ENCODE measurements at regions not wholly inside any gene's neighbourhood (a gene's known extent, or its start where the extent isn't known, plus 50 kb on each side); places are given as distances from the start of the nearest gene placed in this dataset.

DNA sequence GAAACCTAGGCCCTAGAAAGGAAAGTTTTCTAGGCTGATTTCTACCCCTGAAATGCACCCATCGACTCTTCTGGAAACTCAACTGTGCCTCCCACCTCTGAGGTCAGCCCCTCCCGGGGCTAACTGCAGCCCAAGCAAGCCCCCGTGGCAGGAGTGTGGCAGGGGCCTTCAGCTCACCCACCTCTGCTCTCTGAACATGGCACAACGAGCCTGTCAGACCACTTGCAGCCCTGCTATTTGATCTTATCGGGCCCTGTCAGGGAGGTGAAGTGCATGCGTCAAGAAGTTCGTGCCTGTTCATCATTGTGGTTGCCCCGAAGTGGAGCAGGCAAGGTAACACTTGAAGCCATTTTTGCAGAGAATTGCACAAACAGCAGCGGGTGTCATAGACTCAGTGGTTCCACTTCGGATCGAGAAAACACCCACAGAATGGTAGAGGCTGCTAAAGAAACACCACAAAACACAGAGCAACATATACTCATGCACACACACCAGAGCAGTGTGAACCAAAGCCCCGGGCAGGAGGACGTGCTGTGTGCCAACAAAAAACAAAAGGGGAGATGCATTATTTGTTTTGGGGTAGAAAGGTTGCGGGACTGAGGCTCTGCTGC, 262.7 kb downstream of the ETS1 start:
- H3K4me1 ChIP-seq (ENCODE audit: insufficient read depth, low read length), result peaks cover 54% of the 10 kb centered on the region
- no peaks in the 10 kb centered on the region for H3K9me3 ChIP-seq (ENCODE audit: low read depth, low read length)
- H3K27me3 ChIP-seq (ENCODE audit: insufficient read depth, low read length), result no peaks in the 10 kb centered on the region
- H3K4me3 ChIP-seq (ENCODE audit: low read length), result no peak overlapping the region

DNA sequence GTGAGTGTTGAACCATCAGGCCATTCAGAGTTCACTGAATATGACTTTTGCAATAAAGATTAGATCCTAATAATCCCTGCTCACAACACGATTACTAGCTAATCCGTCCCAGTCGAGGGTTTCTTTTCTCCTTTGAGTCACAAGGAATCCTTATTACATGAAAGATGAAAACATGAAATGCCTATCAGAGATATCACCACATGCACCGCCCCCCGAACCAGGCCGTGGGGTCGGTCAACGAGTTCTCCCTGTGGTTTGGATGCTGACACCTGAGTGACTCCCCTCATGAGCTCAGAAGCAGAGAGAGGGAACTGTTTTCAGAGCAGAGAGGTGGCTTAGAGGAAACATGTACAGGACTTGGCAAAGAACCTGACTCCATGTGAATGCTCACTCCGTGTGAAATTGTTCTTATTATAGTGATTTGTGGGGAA, 263.3 kb downstream of the ETS1 start:
- Histone ChIP-seq H3K4me3 (ENCODE audit: low read length) (no peak overlapping the region), H3K4me1 (ENCODE audit: insufficient read depth, low read length) (peaks cover 54% of the 10 kb centered on the region), H3K9me3 (ENCODE audit: low read depth, low read length) (no peaks in the 10 kb centered on the region), H3K27me3 (ENCODE audit: insufficient read depth, low read length) (no peaks in the 10 kb centered on the region)

DNA sequence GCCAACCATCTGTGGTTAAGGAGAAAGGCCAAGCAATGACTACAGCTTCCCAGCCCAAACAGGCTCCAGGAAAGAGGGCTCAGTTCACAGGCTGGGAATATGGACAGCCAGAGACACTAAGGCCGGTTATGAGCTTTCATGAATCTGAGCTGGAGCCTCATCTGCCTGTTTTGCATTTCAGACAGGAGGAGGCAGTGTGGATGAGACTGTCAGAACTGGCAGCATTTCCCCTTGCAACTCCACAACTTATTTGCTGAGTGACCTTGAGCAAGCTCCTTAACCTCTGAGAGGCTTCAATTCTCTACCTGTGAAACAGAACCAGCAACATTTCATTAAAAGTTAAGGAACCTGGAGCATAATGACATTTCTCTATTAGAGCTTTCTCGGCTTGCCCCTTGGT, 264.0 kb downstream of the ETS1 start:
- H3K9me3 ChIP-seq (ENCODE audit: low read depth, low read length), result no peaks in the 10 kb centered on the region

DNA sequence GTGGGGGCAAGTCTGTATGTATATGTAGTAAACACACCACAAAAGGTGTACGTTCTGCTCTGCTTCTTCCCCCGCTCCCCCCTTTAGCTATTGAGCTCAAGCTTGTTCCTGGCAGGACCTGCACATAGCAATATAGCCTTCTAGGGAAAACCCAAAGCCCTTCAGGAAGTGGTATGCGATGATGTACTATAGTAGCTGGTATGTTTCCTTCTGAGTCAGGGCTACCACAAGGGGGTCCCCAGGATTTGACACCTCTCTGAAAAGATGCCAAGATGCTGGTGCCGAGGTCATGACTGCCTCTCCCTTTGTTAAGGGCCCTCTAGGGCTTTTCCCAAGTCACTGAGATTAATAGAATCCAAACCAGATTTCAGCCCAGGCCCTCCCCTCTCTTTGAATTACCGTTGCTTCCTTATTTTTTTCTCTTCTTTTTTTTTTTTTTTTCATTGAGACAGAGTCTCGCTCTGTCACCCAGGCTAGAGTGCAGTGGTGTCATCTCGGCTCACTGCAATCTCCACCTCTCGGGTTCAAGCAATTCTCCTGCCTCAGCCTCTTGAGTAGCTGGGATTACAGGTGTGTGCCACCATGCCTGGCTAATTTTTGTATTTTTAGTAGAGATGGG, 268.4 kb downstream of the ETS1 start:
- H3K4me3 ChIP-seq (ENCODE audit: low read length), result no peak overlapping the region
- H3K27me3 ChIP-seq (ENCODE audit: insufficient read depth, low read length), result no peaks in the 10 kb centered on the region
- peaks cover 20% of the 10 kb centered on the region for H3K9me3 ChIP-seq (ENCODE audit: low read depth, low read length)
- H3K4me1 ChIP-seq (ENCODE audit: insufficient read depth, low read length), result peaks cover 50% of the 10 kb centered on the region

More for the DNA sequence above, 264.0 kb downstream of the ETS1 start:
- Histone ChIP-seq H3K4me3 (ENCODE audit: low read length) (no peak overlapping the region), H3K4me1 (ENCODE audit: insufficient read depth, low read length) (peaks cover 56% of the 10 kb centered on the region), H3K27me3 (ENCODE audit: insufficient read depth, low read length) (no peaks in the 10 kb centered on the region)

DNA sequence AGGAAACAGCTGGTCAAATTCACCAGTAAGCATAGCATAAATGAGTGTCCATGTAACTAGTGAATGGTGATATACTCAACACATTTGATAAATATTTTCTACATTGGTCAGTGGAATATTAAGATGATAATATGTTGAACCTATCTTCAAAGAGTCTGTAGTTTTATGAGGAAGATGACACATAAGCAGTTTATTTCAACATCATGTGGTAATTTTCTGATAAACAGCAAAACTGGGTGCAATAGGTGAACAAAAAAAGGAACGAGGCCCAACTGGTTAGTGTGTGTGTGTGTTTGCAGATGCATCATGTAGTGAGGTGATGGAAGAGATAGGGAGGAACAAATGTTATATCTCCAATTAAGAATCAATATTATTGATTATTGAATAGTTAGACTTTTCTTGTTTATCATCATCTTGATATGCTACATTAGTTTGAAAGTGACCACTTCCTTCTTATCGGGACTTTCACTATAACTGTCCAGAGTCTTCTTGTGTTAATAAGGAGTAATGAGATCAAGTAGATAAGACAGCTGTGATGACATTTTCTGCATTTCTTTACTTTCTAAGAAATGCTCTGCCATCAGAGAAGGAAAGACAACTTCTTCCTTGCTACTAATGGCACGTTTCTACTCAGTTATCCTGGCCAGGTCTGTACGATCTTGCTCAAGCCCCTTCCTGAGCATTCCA, 270.7 kb downstream of the ETS1 start:
- H3K27me3 ChIP-seq (ENCODE audit: insufficient read depth, low read length), result no peaks in the 10 kb centered on the region
- H3K4me3 ChIP-seq (ENCODE audit: low read length), result no peak overlapping the region
- peaks cover 23% of the 10 kb centered on the region for H3K9me3 ChIP-seq (ENCODE audit: low read depth, low read length)
- peaks cover 27% of the 10 kb centered on the region for H3K4me1 ChIP-seq (ENCODE audit: insufficient read depth, low read length)

DNA sequence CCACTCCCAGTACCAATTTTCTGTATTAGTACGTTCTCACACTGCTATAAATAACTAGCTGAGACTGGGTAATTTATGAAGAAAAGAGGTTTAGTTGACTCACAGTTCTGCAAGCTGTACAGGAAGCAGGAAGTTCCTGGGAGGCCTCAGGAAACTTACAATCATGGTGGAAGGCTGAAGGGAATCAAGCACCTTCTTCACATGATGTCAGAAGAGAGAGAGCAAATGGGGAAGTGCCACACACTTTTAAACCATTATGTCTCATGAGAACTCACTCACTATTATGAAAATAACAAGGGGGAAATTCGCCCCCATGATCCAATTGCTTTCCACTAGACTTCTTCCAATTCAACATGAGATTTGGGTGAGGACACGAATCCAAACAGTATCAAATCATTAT, 271.4 kb downstream of the ETS1 start:
- H3K9me3 ChIP-seq (ENCODE audit: low read depth, low read length), result peaks cover 23% of the 10 kb centered on the region
- peaks cover 28% of the 10 kb centered on the region for H3K4me1 ChIP-seq (ENCODE audit: insufficient read depth, low read length)
- H3K4me3 ChIP-seq (ENCODE audit: low read length), result no peak overlapping the region

DNA sequence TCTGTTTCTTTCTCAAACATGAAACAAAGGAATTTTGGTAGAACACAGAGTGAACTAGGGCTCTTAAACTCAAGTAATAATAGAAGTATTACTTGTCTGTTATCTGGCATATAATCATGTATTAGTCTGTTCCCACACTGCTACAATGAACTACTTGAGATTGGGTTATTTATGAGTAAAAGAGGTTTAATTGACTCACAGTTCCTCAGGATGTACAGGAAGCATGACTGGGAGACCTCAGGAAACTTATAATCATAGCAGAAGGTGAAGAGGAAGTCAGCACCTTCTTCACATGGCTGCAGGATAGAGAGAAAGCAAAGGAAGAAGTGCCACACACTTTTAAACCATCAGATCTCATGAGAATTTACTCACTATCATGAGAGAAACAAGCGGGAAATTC, 273.4 kb downstream of the ETS1 start:
- H3K4me3 ChIP-seq (ENCODE audit: low read length), result no peak overlapping the region
- H3K9me3 ChIP-seq (ENCODE audit: low read depth, low read length), result peaks cover 23% of the 10 kb centered on the region
- no peaks in the 10 kb centered on the region for H3K27me3 ChIP-seq (ENCODE audit: insufficient read depth, low read length)
- peaks cover 34% of the 10 kb centered on the region for H3K4me1 ChIP-seq (ENCODE audit: insufficient read depth, low read length)

More for the DNA sequence above, 271.4 kb downstream of the ETS1 start:
- H3K27me3 ChIP-seq (ENCODE audit: insufficient read depth, low read length), result no peaks in the 10 kb centered on the region

DNA sequence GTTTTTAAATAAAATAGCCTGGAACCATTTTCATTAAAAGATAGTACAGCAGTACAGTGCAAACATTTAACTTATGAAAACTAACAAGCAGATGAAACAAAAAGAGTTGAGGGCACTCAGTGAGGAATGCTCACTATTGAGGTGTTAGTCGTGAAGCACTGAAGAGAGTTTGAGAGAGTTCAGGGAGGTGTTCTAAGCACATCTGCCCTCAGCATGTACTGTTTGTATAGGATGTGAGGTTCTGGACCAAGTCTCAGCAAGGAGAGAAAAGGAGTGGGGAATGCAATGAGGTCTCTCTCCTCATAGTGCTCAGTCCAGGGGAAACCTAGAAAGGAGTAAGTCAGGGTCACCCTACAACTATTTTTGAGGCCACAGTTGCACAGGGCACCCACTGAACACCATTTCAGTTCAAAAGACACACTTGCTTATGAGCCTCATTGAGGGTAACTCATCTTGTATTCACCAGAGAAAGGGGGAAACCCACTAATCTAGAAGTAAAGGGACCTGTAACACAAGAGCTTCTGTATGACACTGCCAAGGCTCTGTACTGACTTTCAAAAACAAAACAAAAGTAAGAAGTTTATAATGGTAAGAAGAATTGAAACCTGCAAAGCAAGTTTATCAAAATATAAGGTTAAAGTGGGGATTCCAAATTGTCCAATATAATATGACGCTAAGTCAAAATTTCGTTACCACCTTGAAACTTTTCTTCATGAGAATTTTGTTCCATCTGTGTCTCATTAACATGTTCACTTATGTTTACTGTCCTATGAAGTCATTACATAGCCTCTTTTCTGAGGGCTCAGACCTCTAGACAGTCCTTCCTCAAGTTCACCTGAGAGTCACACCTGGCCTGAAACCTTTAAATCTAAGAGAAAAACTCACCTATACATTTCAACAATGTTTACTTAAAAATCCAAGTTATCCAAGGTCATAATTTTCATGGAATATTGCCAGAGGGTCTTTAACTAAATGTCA, 275.3 kb downstream of the ETS1 start:
- no peaks in the 10 kb centered on the region for H3K27me3 ChIP-seq (ENCODE audit: insufficient read depth, low read length)
- peaks cover 26% of the 10 kb centered on the region for H3K4me1 ChIP-seq (ENCODE audit: insufficient read depth, low read length)
- no peak overlapping the region for H3K4me3 ChIP-seq (ENCODE audit: low read length)
- peaks cover 23% of the 10 kb centered on the region for H3K9me3 ChIP-seq (ENCODE audit: low read depth, low read length)

DNA sequence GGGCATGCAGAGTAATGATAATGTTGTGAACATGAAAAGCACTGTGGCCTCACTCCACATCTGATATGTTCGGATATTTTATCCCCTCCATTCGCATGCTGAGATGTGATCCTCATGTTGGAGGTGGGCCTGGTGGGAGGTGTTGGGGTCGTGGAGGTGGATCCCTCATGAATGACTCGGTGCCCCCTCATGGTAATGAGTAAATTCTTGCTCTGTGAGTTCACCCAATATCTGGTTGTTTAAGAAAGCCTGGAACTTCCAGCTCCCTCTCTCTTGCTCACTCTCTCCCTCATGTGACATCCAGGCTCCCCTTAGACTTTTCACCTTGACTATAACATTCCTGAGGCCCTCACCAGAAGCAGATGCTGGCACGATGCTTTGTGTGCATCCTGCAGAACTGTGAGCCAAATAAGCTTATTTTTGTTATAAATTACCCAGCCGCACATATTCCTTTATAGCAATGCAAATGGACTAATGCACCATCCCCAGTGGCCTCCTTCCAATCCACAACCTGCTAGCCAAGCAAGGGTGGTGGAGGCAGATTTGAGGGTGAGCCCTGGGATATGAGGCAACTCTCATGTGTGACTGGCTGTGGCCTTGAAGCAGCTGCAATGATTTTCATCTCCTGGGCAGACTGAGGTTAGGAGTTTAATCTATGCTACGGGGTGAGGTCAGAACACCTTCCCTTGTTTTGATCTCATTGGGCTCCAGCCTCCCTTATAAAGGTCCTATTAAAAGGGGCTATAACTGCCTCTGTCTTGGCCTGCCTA, 276.5 kb downstream of the ETS1 start:
- peaks cover 25% of the 10 kb centered on the region for H3K4me1 ChIP-seq (ENCODE audit: insufficient read depth, low read length)
- H3K9me3 ChIP-seq (ENCODE audit: low read depth, low read length), result peaks cover 22% of the 10 kb centered on the region
- no peak overlapping the region for H3K4me3 ChIP-seq (ENCODE audit: low read length)

DNA sequence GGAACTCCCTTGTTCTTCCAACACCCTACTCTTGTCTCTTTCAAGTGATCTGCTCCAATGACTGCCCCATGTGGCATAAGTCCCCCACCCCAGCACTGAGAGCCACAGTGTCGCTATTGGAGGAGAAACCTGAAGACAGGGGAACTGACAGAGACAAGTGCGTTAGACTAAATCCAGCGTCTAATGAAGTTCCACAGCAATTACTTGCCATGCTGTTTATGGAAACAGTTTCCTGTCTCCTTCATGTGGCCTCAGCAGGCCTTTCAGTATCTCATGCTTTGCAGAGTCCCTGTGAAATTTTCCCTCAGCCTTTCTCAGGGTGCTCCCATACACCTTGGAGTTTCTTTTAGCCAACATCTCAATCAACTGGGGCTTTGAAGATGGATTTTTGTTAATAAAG, 277.4 kb downstream of the ETS1 start:
- peaks cover 14% of the 10 kb centered on the region for H3K9me3 ChIP-seq (ENCODE audit: low read depth, low read length)
- H3K4me3 ChIP-seq (ENCODE audit: low read length), result no peak overlapping the region
- peaks cover 33% of the 10 kb centered on the region for H3K4me1 ChIP-seq (ENCODE audit: insufficient read depth, low read length)
- no peaks in the 10 kb centered on the region for H3K27me3 ChIP-seq (ENCODE audit: insufficient read depth, low read length)

More for the DNA sequence above, 276.5 kb downstream of the ETS1 start:
- H3K27me3 ChIP-seq (ENCODE audit: insufficient read depth, low read length), result no peaks in the 10 kb centered on the region

DNA sequence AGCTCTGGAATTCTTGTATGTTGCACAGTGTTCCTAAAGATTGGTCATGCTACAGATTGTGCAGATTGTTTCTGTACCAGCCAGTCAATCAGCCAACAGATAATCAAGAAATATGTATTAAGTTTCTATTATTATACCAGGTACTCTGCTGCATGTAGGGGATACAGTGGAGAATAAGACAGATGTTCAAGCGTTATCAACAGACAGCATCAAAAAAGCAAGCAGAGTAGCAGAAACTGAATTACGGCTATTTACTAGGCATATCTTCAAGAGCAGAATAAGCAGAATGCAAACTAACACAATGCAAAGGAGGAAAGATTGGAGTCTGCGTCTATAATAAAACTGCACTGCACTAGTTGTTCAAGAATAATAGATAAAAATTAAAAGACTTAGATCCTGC, 278.6 kb downstream of the ETS1 start:
- H3K4me3 ChIP-seq (ENCODE audit: low read length), result no peak overlapping the region
- H3K4me1 ChIP-seq (ENCODE audit: insufficient read depth, low read length), result peaks cover 45% of the 10 kb centered on the region

DNA sequence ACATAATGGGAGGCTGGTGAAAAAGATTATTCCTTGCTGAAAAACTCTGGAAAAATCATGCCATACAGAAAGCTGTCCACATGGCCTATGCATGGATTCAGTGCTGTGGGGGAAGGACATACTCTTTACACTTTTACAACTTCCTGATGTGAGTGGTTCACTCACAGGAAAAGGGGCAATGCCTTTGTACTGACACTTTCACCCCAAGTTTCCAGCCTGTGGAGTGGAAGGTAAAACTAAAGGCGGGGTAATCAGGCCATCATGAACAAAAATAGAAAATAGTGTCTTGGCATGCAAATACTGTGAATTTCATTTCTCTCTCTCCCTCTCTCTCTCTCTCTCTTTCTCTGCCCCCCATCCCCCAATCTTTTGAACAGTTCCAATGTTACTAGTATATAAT, 281.8 kb downstream of the ETS1 start:
- Histone ChIP-seq H3K9me3 (ENCODE audit: low read depth, low read length) (no peaks in the 10 kb centered on the region), H3K27me3 (ENCODE audit: insufficient read depth, low read length) (no peaks in the 10 kb centered on the region), H3K4me1 (ENCODE audit: insufficient read depth, low read length) (peaks cover 57% of the 10 kb centered on the region), H3K4me3 (ENCODE audit: low read length) (no peak overlapping the region)

More for the DNA sequence above, 278.6 kb downstream of the ETS1 start:
- H3K27me3 ChIP-seq (ENCODE audit: insufficient read depth, low read length), result no peaks in the 10 kb centered on the region
- H3K9me3 ChIP-seq (ENCODE audit: low read depth, low read length), result peaks cover 2% of the 10 kb centered on the region

DNA sequence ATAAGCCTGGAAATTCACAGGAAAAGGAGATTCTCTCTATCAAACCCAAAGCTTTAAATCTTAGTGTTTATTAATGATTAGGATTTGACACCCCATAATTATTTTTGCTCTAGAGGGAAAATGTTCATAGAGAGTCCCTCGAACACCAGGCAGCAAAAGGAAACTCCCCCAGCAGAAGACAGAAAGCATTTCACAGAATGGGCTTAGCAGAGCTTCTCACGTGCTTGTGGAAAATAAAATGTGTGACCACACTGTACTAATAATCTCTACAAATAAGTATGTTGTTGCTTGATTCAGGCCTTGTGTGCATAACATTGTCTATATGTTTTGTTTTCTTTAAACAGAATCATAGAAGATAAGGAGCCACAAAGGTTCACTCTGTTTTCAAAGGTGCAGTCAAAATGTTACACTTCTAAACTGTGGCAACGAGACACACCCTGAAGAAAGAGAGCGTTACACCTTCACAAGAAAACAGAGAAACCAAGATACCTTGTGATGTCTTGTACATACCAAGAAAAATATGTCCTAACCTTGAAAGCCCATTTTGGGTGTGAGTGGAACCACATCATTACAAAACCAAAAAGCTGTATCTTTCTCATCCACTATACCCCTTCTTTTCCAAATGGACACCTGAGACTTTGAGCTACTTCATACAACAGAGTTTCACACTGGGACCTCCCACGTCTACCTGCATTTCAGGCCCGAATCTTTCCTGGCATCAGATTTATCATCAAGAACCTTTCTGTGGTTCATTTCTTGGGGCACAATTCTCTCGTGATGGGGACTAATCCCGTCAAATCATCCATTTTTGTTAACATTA, 282.5 kb downstream of the ETS1 start:
- H3K27me3 ChIP-seq (ENCODE audit: insufficient read depth, low read length), result no peaks in the 10 kb centered on the region
- H3K4me1 ChIP-seq (ENCODE audit: insufficient read depth, low read length), result peaks cover 55% of the 10 kb centered on the region
- no peak overlapping the region for H3K4me3 ChIP-seq (ENCODE audit: low read length)
- H3K9me3 ChIP-seq (ENCODE audit: low read depth, low read length), result no peaks in the 10 kb centered on the region

All from mononuclear cell (primary cell).